GM12878 (cell line): ENCODE measurements at regions not wholly inside any gene's neighbourhood (a gene's known extent, or its start where the extent isn't known, plus 50 kb on each side); places are given as distances from the start of the nearest gene placed in this dataset.

Experiments
- ATAC-seq: fragments of 200-7000 bp; cut with Tn5 transposase; 3 replicates; pipeline ENCODE4 v1.9.1; 2020; ENCODE audit warnings: mild to moderate bottlenecking, moderate library complexity
- BruUV-seq: library from RNA; stranded (reverse); fragments of 400-500 nt; replicated peaks from 2 replicates; lab custom pipeline; 2021; lab: Mats Ljungman, UMichigan
- CTCF ChIA-PET: fragments of 300-600 bp; sonication (Branson Sonifier 250); formaldehyde crosslinking; extraction: SDS; loops from one replicate; lab custom pipeline; 2021; ENCODE audit warnings: inconsistent platforms; lab: Yijun Ruan, JAX
- POLR2A ChIA-PET: fragments of 350-600 bp; formaldehyde crosslinking; extraction: SDS; loops from one replicate; lab custom pipeline; 2021; ENCODE audit warnings: inconsistent platforms; lab: Charles Lee
- RAD21 ChIA-PET: fragments of 300-600 bp; sonication (Branson Sonifier 250); formaldehyde crosslinking; loops from one replicate; lab custom pipeline; 2023; ENCODE audit warnings: antibody characterized with exemption; ENCODE audit not compliant: unreplicated experiment; lab: Charles Lee
- SMC1A ChIA-PET: fragments of 300-600 bp; sonication (Branson Sonifier 250); formaldehyde crosslinking; loops from one replicate; lab custom pipeline; 2023; ENCODE audit not compliant: unreplicated experiment, uncharacterized antibody; lab: Charles Lee
- DNase-seq: peaks from one replicate; pipeline ENCODE4 v3.0.0-alpha.2; 2011; ENCODE audit warnings: low read depth, low spot score
- FAIRE-seq: peaks from 3 replicates; lab custom pipeline; 2011; peaks lifted over from hg19 to GRCh38; lab: Jason Lieb, UNC
- H2AFZ ChIP-seq: 2 replicates; pipeline ENCODE4 v1.6.0; 2011; ENCODE audit warnings: low read depth, low read length, control low read depth; ENCODE audit not compliant: control insufficient read depth
- H3K27ac ChIP-seq: 2 replicates; pipeline ENCODE4 v1.5.1; 2011; ENCODE audit warnings: control low read depth; ENCODE audit not compliant: control insufficient read depth, insufficient read depth
- H3K27me3 ChIP-seq, 2 experiments: replicated peaks in 1 of 2; 2 replicates each; pipeline versions ENCODE4 v1.6.0 to v1.6.1; 2011; ENCODE audit warnings: low read length in 1 of 2; ENCODE audit not compliant: control insufficient read depth in 2 of 2, insufficient read depth in 2 of 2
- H3K36me3 ChIP-seq, 2 experiments: 2 replicates each; pipeline ENCODE4 v1.5.1; 2011; ENCODE audit warnings: low read length in 1 of 2; ENCODE audit not compliant: control insufficient read depth in 2 of 2, insufficient read depth in 2 of 2
- H3K4me1 ChIP-seq: 2 replicates; pipeline ENCODE4 v1.6.1; 2011; ENCODE audit warnings: mild to moderate bottlenecking, low read length, moderate library complexity, mixed read lengths; ENCODE audit not compliant: control insufficient read depth, insufficient read depth
- H3K4me2 ChIP-seq: 2 replicates; pipeline ENCODE4 v1.6.0; 2011; ENCODE audit warnings: control low read depth; ENCODE audit not compliant: control insufficient read depth, insufficient read depth
- H3K4me3 ChIP-seq: fragments of 200-600 bp; sonication (generic); 2 replicates; pipeline ENCODE4 v1.5.1; 2016
- H3K79me2 ChIP-seq: 2 replicates; pipeline ENCODE4 v1.6.0; 2011; ENCODE audit warnings: low read length; ENCODE audit not compliant: control insufficient read depth, insufficient read depth
- H3K9ac ChIP-seq: 2 replicates; pipeline ENCODE4 v1.8.0; 2011; ENCODE audit warnings: low read length, control low read depth, mixed read lengths; ENCODE audit not compliant: control insufficient read depth, insufficient read depth
- H3K9me3 ChIP-seq: replicated peaks from 3 replicates; pipeline ENCODE4 v1.5.1; 2011; ENCODE audit warnings: mild to moderate bottlenecking, low read length; ENCODE audit not compliant: control insufficient read depth, insufficient read depth
- H4K20me1 ChIP-seq: 2 replicates; pipeline ENCODE4 v1.6.0; 2011; ENCODE audit not compliant: control insufficient read depth, insufficient read depth
- ATF3 ChIP-seq: IDR thresholded peaks from 2 replicates; pipeline ENCODE4 v1.6.1; 2011; ENCODE audit warnings: low read depth, mild to moderate bottlenecking, low read length, moderate library complexity, borderline replicate concordance; ENCODE audit errors: extremely low read depth
- BCL11A ChIP-seq: IDR thresholded peaks from 2 replicates; pipeline ENCODE4 v1.6.1; 2011; ENCODE audit warnings: low read depth, low read length
- E2F4 ChIP-seq: IDR thresholded peaks from 2 replicates; pipeline ENCODE4 v1.6.1; 2012; ENCODE audit warnings: low read depth, low read length, improper control_type of control experiment
- ESRRA ChIP-seq: IDR thresholded peaks from 2 replicates; pipeline ENCODE4 v1.6.1; 2012; ENCODE audit warnings: mild to moderate bottlenecking, low read length, improper control_type of control experiment
- GATAD2B ChIP-seq: fragments of 450-650 bp; conservative IDR thresholded peaks from 2 replicates; pipeline ENCODE4 v1.6.1; 2017; ENCODE audit warnings: low read depth, mild to moderate bottlenecking, moderate library complexity
- HDGF ChIP-seq: fragments of 450-650 bp; IDR thresholded peaks from 2 replicates; pipeline ENCODE4 v1.6.1; 2016; ENCODE audit warnings: antibody characterized with exemption
- MEF2B ChIP-seq: fragments of 450-650 bp; IDR thresholded peaks from 2 replicates; pipeline ENCODE4 v1.6.1; 2018; ENCODE audit warnings: mild to moderate bottlenecking, moderate library complexity; ENCODE audit not compliant: partially characterized antibody, poor library complexity, severe bottlenecking
- MLLT1 ChIP-seq: fragments of 450-650 bp; IDR thresholded peaks from 2 replicates; pipeline ENCODE4 v1.6.1; 2016; ENCODE audit warnings: mild to moderate bottlenecking
- NBN ChIP-seq: fragments of 450-650 bp; IDR thresholded peaks from 2 replicates; pipeline ENCODE4 v1.6.1; 2016
- NKRF ChIP-seq: fragments of 450-650 bp; conservative IDR thresholded peaks from 2 replicates; pipeline ENCODE4 v1.6.1; 2017; ENCODE audit warnings: mild to moderate bottlenecking, moderate library complexity
- RELB ChIP-seq: fragments of 450-650 bp; IDR thresholded peaks from 2 replicates; pipeline ENCODE4 v1.6.1; 2017; ENCODE audit warnings: low read depth, mild to moderate bottlenecking, moderate library complexity
- SIN3A ChIP-seq: IDR thresholded peaks from 2 replicates; pipeline ENCODE4 v1.6.1; 2012; ENCODE audit warnings: low read depth, low read length, improper control_type of control experiment
- TAF1 ChIP-seq: IDR thresholded peaks from 2 replicates; pipeline ENCODE4 v1.6.1; 2011; ENCODE audit warnings: mild to moderate bottlenecking, low read depth, low read length, borderline replicate concordance
- ZBED1 ChIP-seq: IDR thresholded peaks from 2 replicates; pipeline ENCODE4 v1.6.1; 2016; ENCODE audit warnings: borderline replicate concordance
- in situ Hi-C: fragments of 300-500 bp; cut with MboI; formaldehyde crosslinking; loops from 9 replicates; pipeline ENCODE4 v1.14.3; 2018; ENCODE audit warnings: mixed read lengths
- intact Hi-C: fragments of 100-400 bp; cut with micrococcal nuclease; formaldehyde crosslinking; loops from one replicate; pipeline ENCODE4 v1.14.2; 2022; ENCODE audit not compliant: unreplicated experiment

DNA sequence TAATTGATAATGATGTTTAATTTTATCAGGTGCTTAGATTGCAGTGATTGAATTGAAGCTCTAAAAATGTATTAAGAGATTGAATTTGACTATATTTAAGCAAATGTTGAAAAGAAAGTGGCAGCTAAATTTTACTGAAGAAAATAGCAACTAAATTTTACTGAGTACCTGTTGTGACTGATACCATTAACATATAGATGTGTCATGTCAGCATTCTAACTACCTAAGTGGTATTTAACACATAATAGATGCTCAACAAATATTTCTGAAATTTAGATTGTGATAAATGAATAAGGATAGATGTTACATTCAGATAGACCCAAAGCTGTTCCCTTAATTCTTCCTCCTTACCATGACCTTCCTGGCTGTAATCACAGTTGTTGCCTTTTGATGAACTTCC is 350.9 kb upstream of the VWC2 start:
- ChIA-PET RAD21 (no interaction called here), CTCF (interaction anchor here (1.2 kb wide), 1 partner anchor 11 kb away, joined by 5 read pairs; no protein-coding TSS in a partner anchor), POLR2A (no interaction called here), SMC1A (no interaction called here)
- Histone ChIP-seq H2AFZ (no peak overlapping the region), H3K79me2 (no peaks in the 10 kb centered on the region), H3K4me1 (no peaks in the 10 kb centered on the region), H3K4me3 (no peak overlapping the region), H3K4me2 (no peak overlapping the region), H3K36me3 (no peaks in the 10 kb centered on the region), H3K9me3 (no peaks in the 10 kb centered on the region), H3K27ac (no peak overlapping the region), H4K20me1 (no peaks in the 10 kb centered on the region), H3K9ac (no peak overlapping the region), H3K27me3 (no peaks in the 10 kb centered on the region)
- intact Hi-C loops (no loop called here), in situ Hi-C loops (no loop called here)
- TF ChIP-seq NBN (no peak), MLLT1 (no peak), HDGF (no peak), NKRF (no peak), ZBED1 (no peak), BCL11A (no peak), MEF2B (no peak), RELB (no peak), GATAD2B (no peak), TAF1 (no peak), E2F4 (no peak), ATF3 (no peak), SIN3A (no peak), ESRRA (no peak)
- ATAC-seq (no peak), DNase-seq (no peak), FAIRE-seq (no peak)
- no TSS peak for BruUV-seq
